ENCODE measurements at regions not wholly inside any gene's neighbourhood (a gene's known extent, or its start where the extent isn't known, plus 50 kb on each side); places are given as distances from the start of the nearest gene placed in this dataset.

- no peak for TF ChIP-seq STAT6 (CRISPR knock-in tag; conservative IDR thresholded peaks at IDR 0.05; ENCODE audit: low read depth)
- no peak for TF ChIP-seq GRHL2 (CRISPR knock-in tag; IDR thresholded peaks at IDR 0.05; ENCODE audit: insufficient replicate concordance, severe bottlenecking)
- no peak for TF ChIP-seq GTF2I (CRISPR knock-in tag; conservative IDR thresholded peaks at IDR 0.05)
- no peak for TF ChIP-seq ZNF232 (CRISPR knock-in tag; IDR thresholded peaks at IDR 0.05)
- no peak for TF ChIP-seq IRF1 (CRISPR knock-in tag; IDR thresholded peaks at IDR 0.05)
- no peak for TF ChIP-seq E2F4 (CRISPR knock-in tag; IDR thresholded peaks at IDR 0.05; ENCODE audit: borderline replicate concordance, low read depth)
- no peak for TF ChIP-seq E2F1 (CRISPR knock-in tag; IDR thresholded peaks at IDR 0.05)
- TF ChIP-seq ATF2 (CRISPR knock-in tag; IDR thresholded peaks at IDR 0.05; ENCODE audit: borderline replicate concordance, low read depth) = no peak
- TF ChIP-seq SMAD4 (CRISPR knock-in tag; IDR thresholded peaks at IDR 0.05) = no peak
Measured at GRCh38 chr5:167242701-167243100, 1048.7 kb upstream of the WWC1 start (continued).

- ChIA-PET POLR2A (no interaction called here), CTCF (interaction anchor here (1.0 kb wide), 1 partner anchor 213 kb away, joined by 3 read pairs; no protein-coding TSS in a partner anchor)
- no peak for ATAC-seq
- no peak overlapping the region for H3K4me3 Mint-ChIP-seq
- H3K4me1 Mint-ChIP-seq = peaks cover 4% of the 10 kb centered on the region; the same call in 1 of the 2 replicates
- TF ChIP-seq ZNF263 (CRISPR knock-in tag; IDR thresholded peaks at IDR 0.05; ENCODE audit: low read depth) (no peak), GRHL2 (CRISPR knock-in tag; IDR thresholded peaks at IDR 0.05; ENCODE audit: insufficient replicate concordance, severe bottlenecking) (no peak), NR2C2 (CRISPR knock-in tag; IDR thresholded peaks at IDR 0.05) (no peak), IRF1 (CRISPR knock-in tag; IDR thresholded peaks at IDR 0.05) (no peak), PRDM15 (CRISPR knock-in tag; IDR thresholded peaks at IDR 0.05) (no peak), ZNF219 (CRISPR knock-in tag; IDR thresholded peaks at IDR 0.05; ENCODE audit: borderline replicate concordance) (no peak), SP1 (CRISPR knock-in tag; conservative IDR thresholded peaks at IDR 0.05) (no peak), ETV6 (CRISPR knock-in tag; IDR thresholded peaks at IDR 0.05) (no peak)
- H3K36me3 Mint-ChIP-seq = no peaks in the 10 kb centered on the region
- H3K9me3 Mint-ChIP-seq = no peaks in the 10 kb centered on the region
- H3K27ac Mint-ChIP-seq = no peak overlapping the region
- DNase-seq (ENCODE audit: low spot score) = no peak
- H3K27me3 Mint-ChIP-seq (ENCODE audit: low read depth) = no peaks in the 10 kb centered on the region
Measured at GRCh38 chr5:167243463-167243862, 1048.0 kb upstream of the WWC1 start.
